ENCODE measurements at regions not wholly inside any gene's neighbourhood (a gene's known extent, or its start where the extent isn't known, plus 50 kb on each side); places are given as distances from the start of the nearest gene placed in this dataset.

DNA sequence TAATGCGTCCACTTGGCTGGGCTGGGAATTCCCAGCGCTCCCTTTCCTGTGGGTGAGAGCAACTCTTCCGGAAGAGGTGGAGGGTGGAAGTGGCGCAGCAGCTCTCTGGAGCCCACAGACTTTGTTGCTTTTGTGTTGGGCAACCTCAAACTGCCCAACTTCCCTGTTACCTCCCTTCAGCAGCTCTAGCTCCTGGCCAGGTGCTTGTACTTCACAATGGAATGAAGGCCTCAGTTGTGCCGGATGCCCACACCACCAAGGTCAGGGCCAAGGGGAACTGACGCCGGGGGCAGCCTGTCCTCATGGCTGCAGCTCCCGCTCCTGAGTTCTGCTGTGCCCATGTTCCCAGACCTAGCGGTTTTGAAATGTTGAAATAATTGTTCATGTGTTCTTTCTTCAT is 322.9 kb downstream of the GALR1 start:
- H3K9me3 ChIP-seq (ENCODE audit: control insufficient read depth, low read length), result peaks cover 11% of the 10 kb centered on the region
- WGBS, 2 experiments (ENCODE audit: insufficient coverage in 2 of 2), result 93 to 100% methylated on average over 1 to 7 of the region's 9 CpGs
- no peaks in the 10 kb centered on the region for H3K4me1 ChIP-seq (ENCODE audit: control insufficient read depth, insufficient read depth, low read length, poor library complexity, severe bottlenecking)
- H3K4me3 ChIP-seq (ENCODE audit: extremely low read depth, insufficient read depth, low read length, poor library complexity, severe bottlenecking), result no peak overlapping the region
- H3K36me3 ChIP-seq (ENCODE audit: control insufficient read depth, insufficient read depth, low read length), result no peaks in the 10 kb centered on the region
- H3K27ac ChIP-seq (ENCODE audit: low read depth, low read length, severe bottlenecking), result no peak overlapping the region

- WGBS, 2 experiments (ENCODE audit: insufficient coverage in 2 of 2), result 86 to 100% methylated on average over 1 of the region's 3 CpGs
- H3K27ac ChIP-seq (ENCODE audit: low read depth, low read length, severe bottlenecking), result no peak overlapping the region
These were observed 323.9 kb downstream of the GALR1 start for GRCh38 chr18:77573571-77573970.

GRCh38 chr18:77590943-77591515 is 341.4 kb downstream of the GALR1 start:
- Histone ChIP-seq H3K4me3 (ENCODE audit: extremely low read depth, insufficient read depth, low read length, poor library complexity, severe bottlenecking) (no peak overlapping the region), H3K27ac (ENCODE audit: low read depth, low read length, severe bottlenecking) (no peak overlapping the region), H3K36me3 (ENCODE audit: control insufficient read depth, insufficient read depth, low read length) (no peaks in the 10 kb centered on the region), H3K4me1 (ENCODE audit: control insufficient read depth, insufficient read depth, low read length, poor library complexity, severe bottlenecking) (no peaks in the 10 kb centered on the region), H3K9me3 (ENCODE audit: control insufficient read depth, low read length) (no peaks in the 10 kb centered on the region)
- 87 to 93% methylated on average over 4 to 6 of the region's 7 CpGs for WGBS, 2 experiments (ENCODE audit: insufficient coverage in 2 of 2)

More at GRCh38 chr18:77573571-77573970, 323.9 kb downstream of the GALR1 start:
- H3K9me3 ChIP-seq (ENCODE audit: control insufficient read depth, low read length), result peaks cover 10% of the 10 kb centered on the region
- no peaks in the 10 kb centered on the region for H3K4me1 ChIP-seq (ENCODE audit: control insufficient read depth, insufficient read depth, low read length, poor library complexity, severe bottlenecking)
- H3K36me3 ChIP-seq (ENCODE audit: control insufficient read depth, insufficient read depth, low read length), result no peaks in the 10 kb centered on the region
- no peak overlapping the region for H3K4me3 ChIP-seq (ENCODE audit: extremely low read depth, insufficient read depth, low read length, poor library complexity, severe bottlenecking)

DNA sequence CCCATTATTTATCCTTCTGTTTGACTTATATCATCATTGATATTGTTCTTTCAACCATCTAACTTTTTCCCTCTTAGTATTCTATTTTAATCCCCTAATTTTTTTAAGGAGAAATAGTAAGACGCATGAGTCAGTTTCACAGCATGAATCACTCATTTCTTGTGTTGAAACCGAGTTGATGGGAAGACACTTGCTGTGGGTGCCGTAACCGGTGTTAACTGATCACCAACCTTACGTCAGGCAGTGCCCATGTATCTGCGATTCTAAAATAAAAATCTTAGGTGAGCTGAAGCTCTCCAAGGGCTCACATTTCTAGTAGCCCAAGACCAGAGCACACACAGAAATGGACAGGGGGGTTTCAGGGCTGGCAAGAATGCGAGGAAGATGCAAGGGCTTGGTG is 348.1 kb downstream of the GALR1 start:
- Histone ChIP-seq H3K27ac (ENCODE audit: low read depth, low read length, severe bottlenecking) (no peak overlapping the region), H3K9me3 (ENCODE audit: control insufficient read depth, low read length) (no peaks in the 10 kb centered on the region), H3K4me3 (ENCODE audit: extremely low read depth, insufficient read depth, low read length, poor library complexity, severe bottlenecking) (no peak overlapping the region), H3K36me3 (ENCODE audit: control insufficient read depth, insufficient read depth, low read length) (no peaks in the 10 kb centered on the region), H3K4me1 (ENCODE audit: control insufficient read depth, insufficient read depth, low read length, poor library complexity, severe bottlenecking) (no peaks in the 10 kb centered on the region)
- 87 to 94% methylated on average over 6 of the region's 7 CpGs for WGBS, 2 experiments (ENCODE audit: insufficient coverage in 2 of 2)

GRCh38 chr18:77600674-77601073 is 351.0 kb downstream of the GALR1 start:
- Histone ChIP-seq H3K4me1 (ENCODE audit: control insufficient read depth, insufficient read depth, low read length, poor library complexity, severe bottlenecking) (no peaks in the 10 kb centered on the region), H3K36me3 (ENCODE audit: control insufficient read depth, insufficient read depth, low read length) (no peaks in the 10 kb centered on the region), H3K4me3 (ENCODE audit: extremely low read depth, insufficient read depth, low read length, poor library complexity, severe bottlenecking) (no peak overlapping the region), H3K9me3 (ENCODE audit: control insufficient read depth, low read length) (no peaks in the 10 kb centered on the region), H3K27ac (ENCODE audit: low read depth, low read length, severe bottlenecking) (no peak overlapping the region)
- WGBS, 2 experiments (ENCODE audit: insufficient coverage in 2 of 2), result 70% methylated on average over 2 of the region's 2 CpGs; no CpG with 5 or more reads in 1 of the 2 experiments

GRCh38 chr18:77601567-77601966 is 351.9 kb downstream of the GALR1 start:
- H3K9me3 ChIP-seq (ENCODE audit: control insufficient read depth, low read length), result no peaks in the 10 kb centered on the region
- no peaks in the 10 kb centered on the region for H3K36me3 ChIP-seq (ENCODE audit: control insufficient read depth, insufficient read depth, low read length)
- WGBS, 2 experiments (ENCODE audit: insufficient coverage in 2 of 2), result 88 to 91% methylated on average over 2 of the region's 2 CpGs
- no peak overlapping the region for H3K27ac ChIP-seq (ENCODE audit: low read depth, low read length, severe bottlenecking)
- no peaks in the 10 kb centered on the region for H3K4me1 ChIP-seq (ENCODE audit: control insufficient read depth, insufficient read depth, low read length, poor library complexity, severe bottlenecking)
- no peak overlapping the region for H3K4me3 ChIP-seq (ENCODE audit: extremely low read depth, insufficient read depth, low read length, poor library complexity, severe bottlenecking)

GRCh38 chr18:77607087-77607486 is 357.4 kb downstream of the GALR1 start:
- no peak overlapping the region for H3K27ac ChIP-seq (ENCODE audit: low read depth, low read length, severe bottlenecking)
- H3K9me3 ChIP-seq (ENCODE audit: control insufficient read depth, low read length), result no peaks in the 10 kb centered on the region
- H3K36me3 ChIP-seq (ENCODE audit: control insufficient read depth, insufficient read depth, low read length), result no peaks in the 10 kb centered on the region
- no peaks in the 10 kb centered on the region for H3K4me1 ChIP-seq (ENCODE audit: control insufficient read depth, insufficient read depth, low read length, poor library complexity, severe bottlenecking)
- WGBS, 2 experiments (ENCODE audit: insufficient coverage in 2 of 2), result 92 to 94% methylated on average over 20 to 22 of the region's 22 CpGs
- no peak overlapping the region for H3K4me3 ChIP-seq (ENCODE audit: extremely low read depth, insufficient read depth, low read length, poor library complexity, severe bottlenecking)

GRCh38 chr18:77608807-77609206 is 359.2 kb downstream of the GALR1 start:
- no peak overlapping the region for H3K4me3 ChIP-seq (ENCODE audit: extremely low read depth, insufficient read depth, low read length, poor library complexity, severe bottlenecking)
- H3K36me3 ChIP-seq (ENCODE audit: control insufficient read depth, insufficient read depth, low read length), result no peaks in the 10 kb centered on the region
- WGBS, 2 experiments (ENCODE audit: insufficient coverage in 2 of 2), result 83 to 92% methylated on average over 4 to 8 of the region's 10 CpGs
- H3K9me3 ChIP-seq (ENCODE audit: control insufficient read depth, low read length), result no peaks in the 10 kb centered on the region
- no peak overlapping the region for H3K27ac ChIP-seq (ENCODE audit: low read depth, low read length, severe bottlenecking)
- H3K4me1 ChIP-seq (ENCODE audit: control insufficient read depth, insufficient read depth, low read length, poor library complexity, severe bottlenecking), result no peaks in the 10 kb centered on the region

DNA sequence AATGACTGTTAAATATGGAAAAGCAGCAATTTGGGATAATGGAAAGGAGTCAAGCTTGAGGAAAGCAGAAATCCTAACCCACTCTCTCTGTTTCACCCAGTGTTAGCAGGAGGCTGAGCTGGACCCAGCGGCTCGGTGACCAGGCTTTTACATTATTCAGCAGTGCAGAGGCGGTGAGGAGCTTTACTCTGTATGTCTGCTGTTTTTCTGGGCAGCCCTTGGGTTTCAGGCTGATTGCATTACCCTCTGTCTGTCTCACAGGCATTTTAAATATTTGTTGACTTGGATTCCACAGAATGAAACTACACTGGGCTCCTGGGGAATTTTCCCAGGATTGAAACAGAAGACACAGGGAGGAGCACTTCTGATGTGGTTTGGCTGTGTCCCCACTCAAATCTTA is 368.0 kb downstream of the GALR1 start:
- H3K27ac ChIP-seq (ENCODE audit: low read depth, low read length, severe bottlenecking), result no peak overlapping the region
- H3K9me3 ChIP-seq (ENCODE audit: control insufficient read depth, low read length), result no peaks in the 10 kb centered on the region
- WGBS, 2 experiments (ENCODE audit: insufficient coverage in 2 of 2), result 85 to 95% methylated on average over 3 of the region's 3 CpGs

GRCh38 chr18:77619525-77619924 is 369.9 kb downstream of the GALR1 start:
- no peak overlapping the region for H3K4me3 ChIP-seq (ENCODE audit: extremely low read depth, insufficient read depth, low read length, poor library complexity, severe bottlenecking)
- H3K36me3 ChIP-seq (ENCODE audit: control insufficient read depth, insufficient read depth, low read length), result no peaks in the 10 kb centered on the region
- no peaks in the 10 kb centered on the region for H3K9me3 ChIP-seq (ENCODE audit: control insufficient read depth, low read length)
- H3K27ac ChIP-seq (ENCODE audit: low read depth, low read length, severe bottlenecking), result no peak overlapping the region
- no peaks in the 10 kb centered on the region for H3K4me1 ChIP-seq (ENCODE audit: control insufficient read depth, insufficient read depth, low read length, poor library complexity, severe bottlenecking)

More for the DNA sequence above, 368.0 kb downstream of the GALR1 start:
- no peaks in the 10 kb centered on the region for H3K36me3 ChIP-seq (ENCODE audit: control insufficient read depth, insufficient read depth, low read length)
- no peaks in the 10 kb centered on the region for H3K4me1 ChIP-seq (ENCODE audit: control insufficient read depth, insufficient read depth, low read length, poor library complexity, severe bottlenecking)
- no peak overlapping the region for H3K4me3 ChIP-seq (ENCODE audit: extremely low read depth, insufficient read depth, low read length, poor library complexity, severe bottlenecking)

GRCh38 chr18:77622009-77622692 is 372.5 kb downstream of the GALR1 start:
- Histone ChIP-seq H3K4me3 (ENCODE audit: extremely low read depth, insufficient read depth, low read length, poor library complexity, severe bottlenecking) (no peak overlapping the region), H3K4me1 (ENCODE audit: control insufficient read depth, insufficient read depth, low read length, poor library complexity, severe bottlenecking) (no peaks in the 10 kb centered on the region), H3K9me3 (ENCODE audit: control insufficient read depth, low read length) (no peaks in the 10 kb centered on the region), H3K36me3 (ENCODE audit: control insufficient read depth, insufficient read depth, low read length) (no peaks in the 10 kb centered on the region), H3K27ac (ENCODE audit: low read depth, low read length, severe bottlenecking) (no peak overlapping the region)
- 80 to 89% methylated on average over 1 to 5 of the region's 8 CpGs for WGBS, 2 experiments (ENCODE audit: insufficient coverage in 2 of 2)

Measured in mesodermal cell (in vitro differentiated cells).